ENCODE measurements at regions not wholly inside any gene's neighbourhood (a gene's known extent, or its start where the extent isn't known, plus 50 kb on each side); places are given as distances from the start of the nearest gene placed in this dataset.
A peak's percentile ranks its signal among the peaks of the same experiment; 100 is the strongest.

- DNase-seq = no peak
Measured at GRCh38 chrX:39150220-39150619, 349.0 kb downstream of the MID1IP1 start.

- no peak for DNase-seq
Measured at GRCh38 chrX:39150621-39151020, 349.4 kb downstream of the MID1IP1 start.

GRCh38 chrX:39152106-39152649 is 350.9 kb downstream of the MID1IP1 start:
- DNase-seq = peak; percentile 21

- DNase-seq = no peak
Measured at GRCh38 chrX:39156051-39156450, 354.8 kb downstream of the MID1IP1 start.

GRCh38 chrX:39157006-39157405 is 355.7 kb downstream of the MID1IP1 start:
- no peak for DNase-seq

- DNase-seq = no peak
Measured at GRCh38 chrX:39157796-39158195, 356.5 kb downstream of the MID1IP1 start.

- peak; percentile 7 for DNase-seq
Measured at GRCh38 chrX:39158801-39159657, 357.8 kb downstream of the MID1IP1 start.

- no peak for DNase-seq
Measured at GRCh38 chrX:39159921-39160507, 358.8 kb downstream of the MID1IP1 start.

GRCh38 chrX:39161611-39162255 is 360.5 kb downstream of the MID1IP1 start:
- no peak for DNase-seq

GRCh38 chrX:39162322-39162735 is 361.1 kb downstream of the MID1IP1 start:
- peak; percentile 29 for DNase-seq

- no peak for DNase-seq
Measured at GRCh38 chrX:39163581-39164126, 362.4 kb downstream of the MID1IP1 start.

- DNase-seq = no peak
Measured at GRCh38 chrX:39164212-39164611, 363.0 kb downstream of the MID1IP1 start.

- no peak for DNase-seq
Measured at GRCh38 chrX:39165185-39165584, 363.9 kb downstream of the MID1IP1 start.

GRCh38 chrX:39165773-39166172 is 364.5 kb downstream of the MID1IP1 start:
- DNase-seq = no peak

- no peak for DNase-seq
Measured at GRCh38 chrX:39167791-39168190, 366.5 kb downstream of the MID1IP1 start.

GRCh38 chrX:39168609-39169008 is 367.4 kb downstream of the MID1IP1 start:
- no peak for DNase-seq

- DNase-seq = no peak
Measured at GRCh38 chrX:39169976-39170375, 368.7 kb downstream of the MID1IP1 start.

- no peak for DNase-seq
Measured at GRCh38 chrX:39170464-39170863, 369.2 kb downstream of the MID1IP1 start.

GRCh38 chrX:39171686-39172085 is 370.4 kb downstream of the MID1IP1 start:
- DNase-seq = no peak

GRCh38 chrX:39174241-39174771 is 373.0 kb downstream of the MID1IP1 start:
- DNase-seq = no peak

GRCh38 chrX:39174772-39175417 is 373.6 kb downstream of the MID1IP1 start:
- peak; percentile 56 for DNase-seq

GRCh38 chrX:39175418-39176057 is 374.3 kb downstream of the MID1IP1 start:
- DNase-seq = no peak
